H1 (cell line): ENCODE measurements at regions not wholly inside any gene's neighbourhood (a gene's known extent, or its start where the extent isn't known, plus 50 kb on each side); places are given as distances from the start of the nearest gene placed in this dataset.

Experiments used
- CEBPB ChIP-seq: IDR thresholded peaks from 2 replicates; pipeline ENCODE4 v1.6.1; 2012; ENCODE audit warnings: low read depth, low read length
- CTCF ChIP-seq, 3 experiments: IDR thresholded peaks; 1 replicate in 2 of 3; 2 replicates in 1 of 3; pipeline versions ENCODE4 v1.5.1 to v1.6.1; 2011; ENCODE audit warnings: low read length in 3 of 3, mild to moderate bottlenecking in 3 of 3, inconsistent platforms in 2 of 3, low read depth in 1 of 3, moderate library complexity in 1 of 3; ENCODE audit not compliant: insufficient read depth in 1 of 3; ENCODE audit errors: control extremely low read depth in 1 of 3
- HDAC6 ChIP-seq: IDR thresholded peaks from one replicate; pipeline ENCODE4 v1.7.1; 2012; ENCODE audit warnings: low read depth, mild to moderate bottlenecking, inconsistent platforms, low read length, moderate library complexity
- POLR2A ChIP-seq, 2 experiments: IDR thresholded peaks; 1 replicate in 1 of 2; 2 replicates in 1 of 2; pipeline ENCODE4 v1.6.1; 2011; ENCODE audit warnings: low read depth in 2 of 2, low read length in 2 of 2, mild to moderate bottlenecking in 2 of 2; ENCODE audit errors: control extremely low read depth in 1 of 2
- POLR2AphosphoS5 ChIP-seq: IDR thresholded peaks from 2 replicates; pipeline ENCODE4 v1.6.1; 2011; ENCODE audit warnings: low read depth, low read length
- RAD21 ChIP-seq, 2 experiments: IDR thresholded peaks in 1 of 2; conservative IDR thresholded peaks in 1 of 2; 2 replicates each; pipeline ENCODE4 v1.6.1; 2011; ENCODE audit warnings: low read depth in 2 of 2, low read length in 2 of 2, improper control_type of control experiment in 1 of 2, inconsistent platforms in 1 of 2, mild to moderate bottlenecking in 1 of 2, moderate library complexity in 1 of 2
- RFX5 ChIP-seq: IDR thresholded peaks from 2 replicates; pipeline ENCODE4 v1.6.1; 2011; ENCODE audit warnings: low read depth, low read length, improper control_type of control experiment, borderline replicate concordance
- ZNF274 ChIP-seq: IDR thresholded peaks from 2 replicates; pipeline ENCODE4 v1.7.0; 2012; ENCODE audit warnings: low read length, borderline replicate concordance; ENCODE audit errors: extremely low read depth

GRCh38 chr13:89577301-89577700 is 1770.2 kb upstream of the MIR17HG start:
- no peak for TF ChIP-seq POLR2A (IDR thresholded peaks at IDR 0.05; ENCODE audit: control extremely low read depth in 1 of 2, low read depth in 2 of 2, low read length in 2 of 2)
- no peak for TF ChIP-seq CTCF (IDR thresholded peaks at IDR 0.05; ENCODE audit: control extremely low read depth in 1 of 3, insufficient read depth in 1 of 3, low read depth in 1 of 3, low read length in 3 of 3)
- no peak for TF ChIP-seq RAD21 (IDR thresholded peaks at IDR 0.05 in 1 of 2, conservative IDR thresholded peaks at IDR 0.05 in 1 of 2; ENCODE audit: low read depth in 2 of 2, low read length in 2 of 2)
- TF ChIP-seq CEBPB = no peak
- TF ChIP-seq RFX5 = no peak
- no peak for TF ChIP-seq HDAC6
- no peak for TF ChIP-seq ZNF274
- TF ChIP-seq POLR2AphosphoS5 = no peak
